Tibial nerve (tissue), 4 donors: ENCODE measurements at regions not wholly inside any gene's neighbourhood (a gene's known extent, or its start where the extent isn't known, plus 50 kb on each side); places are given as distances from the start of the nearest gene placed in this dataset.

ENCODE experiments used
- CTCF ChIP-seq, 5 experiments: fragments of 200-600 bp in 3 of 5; fragments of 450-650 bp in 2 of 5; sonication (generic) in 3 of 5; IDR thresholded peaks; one replicate each; pipeline ENCODE4 v1.5.1; 2016 to 2019; ENCODE audit warnings: antibody characterized with exemption in 5 of 5, mild to moderate bottlenecking in 3 of 5, moderate library complexity in 2 of 5
- EP300 ChIP-seq, 2 donors: sonication (generic); formaldehyde crosslinking; IDR thresholded peaks; one replicate each; pipeline ENCODE4 v1.6.1; 2017; ENCODE audit warnings: antibody characterized with exemption in 2 of 2, mild to moderate bottlenecking in 1 of 2
- POLR2A ChIP-seq, 2 donors: fragments of 450-650 bp; IDR thresholded peaks; one replicate each; pipeline ENCODE4 v1.6.1; 2017; ENCODE audit warnings: antibody characterized with exemption in 2 of 2, mild to moderate bottlenecking in 2 of 2, moderate library complexity in 2 of 2

DNA sequence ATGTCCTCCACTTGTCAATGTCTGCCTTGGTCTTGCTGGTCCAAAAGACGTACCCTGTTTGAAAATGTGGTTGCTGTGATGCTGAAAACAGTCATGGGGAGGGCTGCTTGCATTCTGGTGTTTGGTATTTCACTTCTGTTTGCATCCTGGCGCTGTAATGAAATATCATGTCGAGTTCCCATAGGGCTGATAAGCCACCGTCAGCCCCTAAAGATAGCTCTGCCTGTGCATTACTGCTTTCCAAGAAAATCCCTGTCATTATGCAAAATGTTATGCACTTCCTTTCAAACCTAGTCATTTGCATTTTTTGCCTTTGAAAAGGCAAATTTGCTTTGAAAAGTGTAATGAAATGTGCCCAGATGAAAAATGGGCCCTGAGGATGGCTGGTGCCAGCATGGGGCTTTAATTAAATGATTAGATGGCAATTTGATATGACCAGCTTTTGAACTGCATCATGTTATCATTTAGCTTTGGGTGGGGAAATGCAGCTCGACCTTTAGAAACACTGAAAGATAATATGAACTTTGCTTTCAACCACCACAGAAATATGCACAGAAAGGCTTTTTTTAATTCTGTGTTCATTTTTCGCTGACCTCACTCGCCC, 374.4 kb upstream of the SGCD start:
- no peak for TF ChIP-seq CTCF (IDR thresholded peaks at IDR 0.05)
- no peak for TF ChIP-seq POLR2A (IDR thresholded peaks at IDR 0.05)
- TF ChIP-seq EP300 (IDR thresholded peaks at IDR 0.05): no peak
